SU-DHL-6 (cell line): ENCODE measurements at regions not wholly inside any gene's neighbourhood (a gene's known extent, or its start where the extent isn't known, plus 50 kb on each side); places are given as distances from the start of the nearest gene placed in this dataset.

Experiments used
- H2AFZ ChIP-seq: fragments of 200-600 bp; sonication (generic); 2 replicates; pipeline ENCODE4 v1.6.1; 2014; ENCODE audit warnings: low read depth, mild to moderate bottlenecking, moderate library complexity, mixed read lengths, antibody characterized with exemption, low read length; ENCODE audit not compliant: severe bottlenecking
- H3F3A ChIP-seq: fragments of 200-600 bp; shearing (Covaris generic); 2 replicates; pipeline ENCODE4 v1.6.0; 2016; ENCODE audit warnings: antibody characterized with exemption, mild to moderate bottlenecking; ENCODE audit not compliant: insufficient read depth
- H3K27ac ChIP-seq: fragments of 200-600 bp; sonication (generic); 2 replicates; pipeline ENCODE4 v1.5.1; 2016; ENCODE audit warnings: low read depth, mild to moderate bottlenecking, low read length, moderate library complexity, mixed read lengths
- H3K27me3 ChIP-seq: fragments of 200-600 bp; sonication (generic), shearing (Covaris generic); 2 replicates; pipeline ENCODE4 v1.6.0; 2014; ENCODE audit warnings: mild to moderate bottlenecking, low read length
- H3K36me3 ChIP-seq: fragments of 200-600 bp; sonication (generic); 2 replicates; pipeline ENCODE4 v1.6.1; 2014; ENCODE audit warnings: mild to moderate bottlenecking, low read length, mixed read lengths
- H3K4me2 ChIP-seq: fragments of 300-600, 200-600 bp; shearing (Covaris generic), sonication (generic); 2 replicates; pipeline ENCODE4 v1.6.0; 2014; ENCODE audit warnings: low read length, low read depth, mild to moderate bottlenecking; ENCODE audit not compliant: poor library complexity, severe bottlenecking
- H3K4me3 ChIP-seq: fragments of 200-600 bp; sonication (generic); 2 replicates; pipeline ENCODE4 v1.5.1; 2014; ENCODE audit warnings: antibody characterized with exemption, low read length, mild to moderate bottlenecking, mixed read lengths; ENCODE audit not compliant: insufficient read depth, poor library complexity, severe bottlenecking
- H3K79me2 ChIP-seq: fragments of 200-600 bp; sonication (generic); 2 replicates; pipeline ENCODE4 v1.6.1; 2014; ENCODE audit warnings: mild to moderate bottlenecking, low read length, moderate library complexity; ENCODE audit not compliant: insufficient read depth
- H3K9ac ChIP-seq: fragments of 200-600 bp; sonication (generic); 2 replicates; pipeline ENCODE4 v1.7.0; 2014; ENCODE audit warnings: mild to moderate bottlenecking, low read length
- H3K9me2 ChIP-seq: fragments of 200-600 bp; sonication (generic); replicated peaks from 2 replicates; pipeline ENCODE4 v1.6.1; 2014; ENCODE audit warnings: low read length; ENCODE audit not compliant: insufficient read depth
- H3K9me3 ChIP-seq: fragments of 200-600 bp; sonication (generic); 2 replicates; pipeline ENCODE4 v1.6.1; 2014; ENCODE audit warnings: low read length, mixed read lengths; ENCODE audit not compliant: insufficient read depth
- H4K20me1 ChIP-seq: fragments of 200-600 bp; sonication (generic); 2 replicates; pipeline ENCODE4 v1.6.1; 2014; ENCODE audit warnings: low read depth, mild to moderate bottlenecking, antibody characterized with exemption, low read length, moderate library complexity, mixed read lengths
- CTCF ChIP-seq: fragments of 200-600 bp; sonication (generic); IDR thresholded peaks from one replicate; pipeline ENCODE4 v1.5.1; 2017; ENCODE audit warnings: antibody characterized with exemption, mild to moderate bottlenecking, low read length, moderate library complexity; ENCODE audit not compliant: insufficient read depth, poor library complexity, severe bottlenecking
- EZH2phosphoT487 ChIP-seq: fragments of 200-600 bp; sonication (generic), shearing (Covaris generic); conservative IDR thresholded peaks from 2 replicates; pipeline ENCODE4 v1.6.1; 2018; ENCODE audit warnings: mild to moderate bottlenecking, antibody characterized with exemption, low read length, moderate library complexity, mixed read lengths

DNA sequence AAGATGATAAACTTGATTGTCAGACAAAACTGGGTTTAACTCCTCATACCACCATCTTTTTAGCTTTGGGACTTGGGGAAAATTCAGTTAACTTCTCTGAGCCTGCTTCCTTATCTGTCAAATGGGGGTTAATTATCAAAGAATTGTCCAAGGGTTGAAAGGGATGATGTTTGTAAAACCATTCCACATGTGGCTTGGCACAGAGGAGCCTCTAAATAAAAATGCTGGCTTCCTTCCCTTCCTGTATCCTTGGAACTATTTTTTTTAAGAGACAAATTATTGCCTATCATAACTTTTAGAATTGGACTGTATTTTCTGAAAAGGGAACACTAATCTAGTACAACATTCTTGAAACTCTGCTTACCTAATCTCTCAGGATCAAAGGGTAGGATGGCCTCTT lies 143.4 kb upstream of the USP24 start:
- no peaks in the 10 kb centered on the region for H3K79me2 ChIP-seq
- no peaks in the 10 kb centered on the region for H4K20me1 ChIP-seq
- H3K27ac ChIP-seq: no peak overlapping the region
- H3K4me3 ChIP-seq: no peak overlapping the region
- H3K4me2 ChIP-seq: no peak overlapping the region
- TF ChIP-seq CTCF (no peak), EZH2phosphoT487 (no peak)
- no peaks in the 10 kb centered on the region for H3F3A ChIP-seq
- no peaks in the 10 kb centered on the region for H3K9me2 ChIP-seq
- H3K36me3 ChIP-seq: no peaks in the 10 kb centered on the region
- no peaks in the 10 kb centered on the region for H3K9me3 ChIP-seq
- H3K9ac ChIP-seq: no peak overlapping the region
- no peaks in the 10 kb centered on the region for H3K27me3 ChIP-seq
- H2AFZ ChIP-seq: no peak overlapping the region

DNA sequence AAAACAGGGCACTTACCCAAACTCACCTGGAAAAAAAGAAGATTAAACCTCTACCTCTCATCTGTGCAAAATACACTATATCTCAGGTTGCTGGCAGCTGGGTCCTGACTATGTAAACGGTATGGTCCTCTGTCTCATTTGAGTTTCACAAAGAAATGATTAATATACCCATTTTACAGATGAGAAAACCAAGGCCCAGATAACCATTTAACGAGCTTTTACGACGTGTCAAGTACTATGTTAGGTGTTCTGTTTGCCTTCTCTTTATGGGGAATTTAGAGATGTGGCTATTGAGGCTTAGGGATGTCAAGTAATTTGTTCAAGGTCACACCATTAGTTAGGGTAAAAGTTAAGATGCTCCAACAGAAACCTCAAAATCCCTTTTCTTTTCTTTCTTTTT lies 140.4 kb upstream of the USP24 start:
- Histone ChIP-seq H3K4me2 (no peak overlapping the region), H3K79me2 (no peaks in the 10 kb centered on the region), H4K20me1 (no peaks in the 10 kb centered on the region), H3K9ac (no peak overlapping the region), H3K27me3 (no peaks in the 10 kb centered on the region), H3K9me3 (no peaks in the 10 kb centered on the region), H3K36me3 (no peaks in the 10 kb centered on the region), H3K27ac (no peak overlapping the region), H3K4me3 (no peak overlapping the region), H3K9me2 (no peaks in the 10 kb centered on the region), H2AFZ (no peak overlapping the region), H3F3A (no peaks in the 10 kb centered on the region)
- TF ChIP-seq EZH2phosphoT487: no peak
- no peak for TF ChIP-seq CTCF

- no peaks in the 10 kb centered on the region for H3F3A ChIP-seq
- H3K9me2 ChIP-seq: no peaks in the 10 kb centered on the region
- H3K9ac ChIP-seq: no peak overlapping the region
- H3K79me2 ChIP-seq: no peaks in the 10 kb centered on the region
- H4K20me1 ChIP-seq: no peaks in the 10 kb centered on the region
- no peak overlapping the region for H3K4me2 ChIP-seq
- H3K27me3 ChIP-seq: no peaks in the 10 kb centered on the region
- H3K36me3 ChIP-seq: no peaks in the 10 kb centered on the region
- no peak overlapping the region for H3K4me3 ChIP-seq
- H2AFZ ChIP-seq: no peak overlapping the region
- H3K27ac ChIP-seq: no peak overlapping the region
- no peaks in the 10 kb centered on the region for H3K9me3 ChIP-seq
- no peak for TF ChIP-seq CTCF
- no peak for TF ChIP-seq EZH2phosphoT487
Measured at GRCh38 chr1:55353707-55354620, 138.8 kb upstream of the USP24 start.
